Left ventricle myocardium inferior (tissue), 1 donor: ENCODE measurements at regions not wholly inside any gene's neighbourhood (a gene's known extent, or its start where the extent isn't known, plus 50 kb on each side); places are given as distances from the start of the nearest gene placed in this dataset.

Source experiments
- DNase-seq: peaks from one replicate; pipeline ENCODE4 v3.0.0-alpha.2; 2020
- H3K27ac ChIP-seq: fragments of 200-600 bp; replicated peaks from 2 replicates; pipeline ENCODE4 v1.8.0; 2021
- H3K27me3 ChIP-seq: fragments of 200-600 bp; 2 replicates; pipeline ENCODE4 v1.8.0; 2021; ENCODE audit warnings: low read depth
- H3K36me3 ChIP-seq: fragments of 200-600 bp; 2 replicates; pipeline ENCODE4 v1.8.0; 2021
- H3K4me1 ChIP-seq: fragments of 200-600 bp; 2 replicates; pipeline ENCODE4 v1.8.0; 2021
- H3K4me3 ChIP-seq: fragments of 200-600 bp; 2 replicates; pipeline ENCODE4 v1.8.0; 2021; ENCODE audit warnings: mild to moderate bottlenecking, moderate library complexity
- H3K9me3 ChIP-seq: fragments of 200-600 bp; replicated peaks from 2 replicates; pipeline ENCODE4 v1.8.0; 2021
- CTCF ChIP-seq: fragments of 200-600 bp; IDR thresholded peaks from 2 replicates; pipeline ENCODE4 v1.8.0; 2021; ENCODE audit warnings: antibody characterized with exemption, mild to moderate bottlenecking, borderline replicate concordance
- intact Hi-C: fragments of 100-400 bp; cut with micrococcal nuclease; formaldehyde crosslinking; loops from one replicate; pipeline ENCODE4 v1.11.0; 2022
- donor health status: DM: no; HTN: yes; CAD: no; lungs with severe emphysema.

- Histone ChIP-seq H3K9me3 (no peaks in the 10 kb centered on the region), H3K4me3 (no peak overlapping the region), H3K4me1 (peaks cover 6% of the 10 kb centered on the region), H3K36me3 (no peaks in the 10 kb centered on the region), H3K27ac (no peak overlapping the region), H3K27me3 (no peaks in the 10 kb centered on the region)
- no peak for TF ChIP-seq CTCF
- DNase-seq = no peak
- intact Hi-C loops = no loop called here
These were observed 334.2 kb upstream of the SLC30A5 start for GRCh38 chr5:68759593-68759992.

GRCh38 chr5:68762201-68762600, 331.6 kb upstream of the SLC30A5 start:
- no peaks in the 10 kb centered on the region for H3K9me3 ChIP-seq
- no peak overlapping the region for H3K4me3 ChIP-seq
- H3K27ac ChIP-seq = no peak overlapping the region
- H3K36me3 ChIP-seq = no peaks in the 10 kb centered on the region
- no peak for TF ChIP-seq CTCF
- no peak for DNase-seq
- H3K4me1 ChIP-seq = peaks cover under 1% of the 10 kb centered on the region
- intact Hi-C loops = no loop called here
- no peaks in the 10 kb centered on the region for H3K27me3 ChIP-seq

- no peak for TF ChIP-seq CTCF
- intact Hi-C loops = no loop called here
- no peak for DNase-seq
- Histone ChIP-seq H3K4me3 (no peak overlapping the region), H3K27me3 (no peaks in the 10 kb centered on the region), H3K9me3 (no peaks in the 10 kb centered on the region), H3K36me3 (no peaks in the 10 kb centered on the region), H3K27ac (no peak overlapping the region), H3K4me1 (peaks cover 6% of the 10 kb centered on the region)
These were observed 326.8 kb upstream of the SLC30A5 start for GRCh38 chr5:68766952-68767464.

GRCh38 chr5:68770551-68770950, 323.3 kb upstream of the SLC30A5 start:
- H3K9me3 ChIP-seq = no peaks in the 10 kb centered on the region
- no peaks in the 10 kb centered on the region for H3K36me3 ChIP-seq
- H3K27me3 ChIP-seq = no peaks in the 10 kb centered on the region
- no peak overlapping the region for H3K27ac ChIP-seq
- DNase-seq = no peak
- H3K4me3 ChIP-seq = no peak overlapping the region
- TF ChIP-seq CTCF = no peak
- intact Hi-C loops = no loop called here
- H3K4me1 ChIP-seq = peaks cover 8% of the 10 kb centered on the region

GRCh38 chr5:68771221-68771620, 322.6 kb upstream of the SLC30A5 start:
- TF ChIP-seq CTCF = no peak
- intact Hi-C loops = no loop called here
- H3K27ac ChIP-seq = no peak overlapping the region
- DNase-seq = no peak
- H3K36me3 ChIP-seq = no peaks in the 10 kb centered on the region
- H3K27me3 ChIP-seq = no peaks in the 10 kb centered on the region
- H3K9me3 ChIP-seq = no peaks in the 10 kb centered on the region
- H3K4me1 ChIP-seq = peaks cover 8% of the 10 kb centered on the region
- H3K4me3 ChIP-seq = no peak overlapping the region

- H3K36me3 ChIP-seq = no peaks in the 10 kb centered on the region
- no peak for TF ChIP-seq CTCF
These were observed 322.1 kb upstream of the SLC30A5 start for GRCh38 chr5:68771732-68772131.

More at GRCh38 chr5:68771732-68772131, 322.1 kb upstream of the SLC30A5 start:
- H3K4me1 ChIP-seq = peaks cover 8% of the 10 kb centered on the region
- H3K9me3 ChIP-seq = no peaks in the 10 kb centered on the region
- H3K4me3 ChIP-seq = no peak overlapping the region
- H3K27ac ChIP-seq = no peak overlapping the region
- intact Hi-C loops = no loop called here
- DNase-seq = no peak
- H3K27me3 ChIP-seq = no peaks in the 10 kb centered on the region
